Keratinocyte (primary cell): ENCODE measurements at regions not wholly inside any gene's neighbourhood (a gene's known extent, or its start where the extent isn't known, plus 50 kb on each side); places are given as distances from the start of the nearest gene placed in this dataset.

Experiments
- CTCF ChIP-seq, 3 experiments: IDR thresholded peaks in 1 of 3; conservative IDR thresholded peaks in 1 of 3; optimal IDR thresholded peaks in 1 of 3; 2 replicates in 2 of 3; 3 replicates in 1 of 3; pipeline versions ENCODE3 to v1.5.1; 2011; ENCODE audit warnings: low read length in 3 of 3, mild to moderate bottlenecking in 3 of 3, moderate library complexity in 2 of 3, control low read depth in 1 of 3, inconsistent platforms in 1 of 3; ENCODE audit not compliant: insufficient read depth in 2 of 3; ENCODE audit errors: extremely low read depth in 1 of 3
- EZH2 ChIP-seq: IDR thresholded peaks from one replicate; pipeline ENCODE4 v1.6.1; 2012; ENCODE audit warnings: inconsistent platforms, mild to moderate bottlenecking, low read length, moderate library complexity

- TF ChIP-seq CTCF (optimal IDR thresholded peaks at IDR 0.05 in 1 of 3, IDR thresholded peaks at IDR 0.05 in 1 of 3, conservative IDR thresholded peaks at IDR 0.05 in 1 of 3; ENCODE audit: extremely low read depth in 1 of 3, insufficient read depth in 2 of 3, low read length in 3 of 3) (no peak), EZH2 (no peak)
Observed at GRCh38 chr21:16205527-16205926, 475.7 kb downstream of the USP25 start.
